ENCODE measurements at regions not wholly inside any gene's neighbourhood (a gene's known extent, or its start where the extent isn't known, plus 50 kb on each side); places are given as distances from the start of the nearest gene placed in this dataset.

- H2AFZ ChIP-seq (ENCODE audit: control insufficient read depth, low read depth, low read length) = no peak overlapping the region
- ChIA-PET CTCF (no interaction called here), RAD21 (ENCODE audit: unreplicated experiment) (no interaction called here), SMC1A (ENCODE audit: uncharacterized antibody, unreplicated experiment) (no interaction called here), POLR2A (no interaction called here)
- no peak overlapping the region for H3K4me3 ChIP-seq
- H3K79me2 ChIP-seq (ENCODE audit: control insufficient read depth, insufficient read depth, low read length) = no peaks in the 10 kb centered on the region
- FAIRE-seq = no peak
- H4K20me1 ChIP-seq (ENCODE audit: control insufficient read depth, insufficient read depth) = no peaks in the 10 kb centered on the region
- H3K4me2 ChIP-seq (ENCODE audit: control insufficient read depth, insufficient read depth) = no peak overlapping the region
- H3K36me3 ChIP-seq (ENCODE audit: control insufficient read depth in 2 of 2, insufficient read depth in 2 of 2, low read length in 1 of 2) = no peaks in the 10 kb centered on the region
- H3K9me3 ChIP-seq (replicated peaks; ENCODE audit: control insufficient read depth, insufficient read depth, low read length) = no peaks in the 10 kb centered on the region
- no peak for ATAC-seq
- no TSS peak for BruUV-seq (replicated peaks)
- no peak for TF ChIP-seq HCFC1 (IDR thresholded peaks at IDR 0.05; ENCODE audit: low read length)
- TF ChIP-seq EZH2 (IDR thresholded peaks at IDR 0.05; ENCODE audit: borderline replicate concordance, control insufficient read depth, low read depth, low read length) = no peak
- no peak for TF ChIP-seq ZNF274 (IDR thresholded peaks at IDR 0.05; ENCODE audit: insufficient read depth, insufficient read length)
- TF ChIP-seq BMI1 (IDR thresholded peaks at IDR 0.05; ENCODE audit: borderline replicate concordance) = no peak
- TF ChIP-seq HDAC2 (IDR thresholded peaks at IDR 0.05) = no peak
- no peak for TF ChIP-seq SREBF2 (IDR thresholded peaks at IDR 0.05; ENCODE audit: low read length)
- no peak for TF ChIP-seq KAT2A (conservative IDR thresholded peaks at IDR 0.05; ENCODE audit: control insufficient read depth, low read depth, low read length)
- no peak for TF ChIP-seq ZNF217 (IDR thresholded peaks at IDR 0.05)
- TF ChIP-seq TARDBP (IDR thresholded peaks at IDR 0.05; ENCODE audit: borderline replicate concordance) = no peak
- TF ChIP-seq JUNB (IDR thresholded peaks at IDR 0.05) = no peak
- TF ChIP-seq PAX5 (IDR thresholded peaks at IDR 0.05; ENCODE audit: borderline replicate concordance, low read depth, low read length) = no peak
- no peak for TF ChIP-seq FOXK2 (IDR thresholded peaks at IDR 0.05)
- H3K9ac ChIP-seq (ENCODE audit: control insufficient read depth, insufficient read depth, low read length) = no peak overlapping the region
- H3K27ac ChIP-seq (ENCODE audit: control insufficient read depth, insufficient read depth) = no peak overlapping the region
- H3K4me1 ChIP-seq (ENCODE audit: control insufficient read depth, insufficient read depth, low read length) = no peaks in the 10 kb centered on the region
- in situ Hi-C loops (cut with MboI) (no loop called here), intact Hi-C loops (cut with micrococcal nuclease; ENCODE audit: unreplicated experiment) (no loop called here)
- 65% methylated on average over 1 of the region's 1 CpG for WGBS (ENCODE audit: insufficient coverage, insufficient replicate concordance, low lambda C conversion rate, missing lambda C conversion rate)
- no peaks in the 10 kb centered on the region for H3K27me3 ChIP-seq (replicated peaks in 1 of 2; ENCODE audit: control insufficient read depth in 2 of 2, insufficient read depth in 2 of 2, low read length in 1 of 2)
- DNase-seq (ENCODE audit: low read depth, low spot score) = no peak
Observed at GRCh38 chr4:82215039-82215438, 158.8 kb downstream of the HNRNPD start.

Measured in GM12878 (cell line).